ENCODE measurements at regions not wholly inside any gene's neighbourhood (a gene's known extent, or its start where the extent isn't known, plus 50 kb on each side); places are given as distances from the start of the nearest gene placed in this dataset.

DNA sequence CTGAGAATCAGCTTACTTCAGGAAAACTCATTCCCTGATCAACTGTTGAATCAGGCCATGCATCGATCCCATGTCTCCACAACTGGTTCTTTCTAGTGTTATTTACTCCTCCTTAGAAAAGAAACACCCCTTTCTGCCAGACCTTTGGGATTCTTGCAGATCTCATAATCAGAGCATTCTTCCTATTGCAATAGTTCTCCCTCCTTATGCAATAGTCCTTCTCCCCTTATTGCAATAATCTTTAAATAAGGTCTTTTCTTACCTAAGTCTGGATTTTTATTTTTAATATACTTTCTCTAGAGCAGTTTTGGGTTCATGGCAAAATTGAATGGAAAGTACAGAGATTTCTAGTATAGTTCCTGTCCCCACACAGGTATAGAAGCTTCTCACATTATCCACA lies 141.9 kb upstream of the SGO1 start:
- TF ChIP-seq POLR2A (IDR thresholded peaks at IDR 0.05), result no peak
- TF ChIP-seq, protein P1, sequence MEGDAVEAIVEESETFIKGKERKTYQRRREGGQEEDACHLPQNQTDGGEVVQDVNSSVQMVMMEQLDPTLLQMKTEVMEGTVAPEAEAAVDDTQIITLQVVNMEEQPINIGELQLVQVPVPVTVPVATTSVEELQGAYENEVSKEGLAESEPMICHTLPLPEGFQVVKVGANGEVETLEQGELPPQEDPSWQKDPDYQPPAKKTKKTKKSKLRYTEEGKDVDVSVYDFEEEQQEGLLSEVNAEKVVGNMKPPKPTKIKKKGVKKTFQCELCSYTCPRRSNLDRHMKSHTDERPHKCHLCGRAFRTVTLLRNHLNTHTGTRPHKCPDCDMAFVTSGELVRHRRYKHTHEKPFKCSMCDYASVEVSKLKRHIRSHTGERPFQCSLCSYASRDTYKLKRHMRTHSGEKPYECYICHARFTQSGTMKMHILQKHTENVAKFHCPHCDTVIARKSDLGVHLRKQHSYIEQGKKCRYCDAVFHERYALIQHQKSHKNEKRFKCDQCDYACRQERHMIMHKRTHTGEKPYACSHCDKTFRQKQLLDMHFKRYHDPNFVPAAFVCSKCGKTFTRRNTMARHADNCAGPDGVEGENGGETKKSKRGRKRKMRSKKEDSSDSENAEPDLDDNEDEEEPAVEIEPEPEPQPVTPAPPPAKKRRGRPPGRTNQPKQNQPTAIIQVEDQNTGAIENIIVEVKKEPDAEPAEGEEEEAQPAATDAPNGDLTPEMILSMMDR (IDR thresholded peaks at IDR 0.05), result no peak

Measured in testis (tissue), 2 donors.